H1 (cell line): ENCODE measurements at regions not wholly inside any gene's neighbourhood (a gene's known extent, or its start where the extent isn't known, plus 50 kb on each side); places are given as distances from the start of the nearest gene placed in this dataset.

Source experiments
- CTCF ChIA-PET: fragments of 300-600 bp; sonication (Branson Sonifier 250); formaldehyde crosslinking; loops from one replicate; lab custom pipeline; 2021; ENCODE audit not compliant: partially characterized antibody; lab: Charles Lee
- POLR2A ChIA-PET: fragments of 300-600 bp; sonication (Branson Sonifier 250); formaldehyde crosslinking; loops from one replicate; lab custom pipeline; 2021; ENCODE audit warnings: inconsistent platforms; ENCODE audit not compliant: partially characterized antibody; lab: Charles Lee
- DNase-seq, 2 experiments: peaks; one replicate each; pipeline versions ENCODE4 v3.0.0 to v3.0.0-alpha.2; 2010 to 2022; ENCODE audit warnings: low spot score in 2 of 2, low read depth in 1 of 2, mixed read lengths in 1 of 2
- FAIRE-seq: peaks from 2 replicates; lab custom pipeline; 2011; peaks lifted over from hg19 to GRCh38; lab: Jason Lieb, UNC
- H2AFZ ChIP-seq: 2 replicates; pipeline ENCODE4 v1.8.1; 2012; ENCODE audit warnings: low read length, inconsistent platforms
- H2AK5ac ChIP-seq: 2 replicates; pipeline ENCODE4 v1.6.1; 2013; ENCODE audit warnings: low read depth, low read length
- H2BK120ac ChIP-seq: replicated peaks from 2 replicates; pipeline ENCODE3; 2013; ENCODE audit warnings: low read depth, low read length, inconsistent platforms
- H2BK12ac ChIP-seq: 2 replicates; pipeline ENCODE4 v1.6.1; 2013; ENCODE audit warnings: low read depth, low read length
- H2BK15ac ChIP-seq: 2 replicates; pipeline ENCODE4 v1.6.1; 2013; ENCODE audit warnings: low read length
- H2BK20ac ChIP-seq: 2 replicates; pipeline ENCODE4 v1.6.1; 2013; ENCODE audit warnings: low read length
- H2BK5ac ChIP-seq: 2 replicates; pipeline ENCODE4 v1.6.1; 2013; ENCODE audit warnings: low read depth, low read length
- H3K14ac ChIP-seq: 2 replicates; pipeline ENCODE4 v1.6.1; 2013; ENCODE audit warnings: inconsistent platforms; ENCODE audit not compliant: insufficient read length
- H3K18ac ChIP-seq: 2 replicates; pipeline ENCODE4 v1.6.1; 2013; ENCODE audit warnings: low read length; ENCODE audit errors: extremely low read depth
- H3K23ac ChIP-seq: 2 replicates; pipeline ENCODE4 v1.6.1; 2013; ENCODE audit warnings: inconsistent platforms; ENCODE audit not compliant: insufficient read length
- H3K23me2 ChIP-seq: 2 replicates; pipeline ENCODE4 v1.6.1; 2013; ENCODE audit warnings: low read depth, low read length
- H3K27ac ChIP-seq: 2 replicates; pipeline ENCODE4 v1.6.1; 2011; ENCODE audit warnings: low read depth, low read length, inconsistent platforms
- H3K27me3 ChIP-seq, 4 experiments: replicated peaks in 1 of 4; 1 replicate in 1 of 4; 2 replicates in 3 of 4; pipeline versions ENCODE4 v1.6.1 to v1.8.1; 2011 to 2013; ENCODE audit warnings: low read length in 3 of 4, mild to moderate bottlenecking in 3 of 4, inconsistent platforms in 2 of 4, mixed read lengths in 2 of 4, moderate library complexity in 1 of 4; ENCODE audit not compliant: control insufficient read depth in 3 of 4, insufficient read depth in 3 of 4; ENCODE audit errors: extremely low read depth in 1 of 4
- H3K36me3 ChIP-seq, 4 experiments: 2 replicates each; pipeline versions ENCODE4 v1.6.1 to v1.8.1; 2011 to 2013; ENCODE audit warnings: mild to moderate bottlenecking in 4 of 4, low read length in 3 of 4, moderate library complexity in 2 of 4, control low read depth in 1 of 4, inconsistent platforms in 1 of 4; ENCODE audit not compliant: insufficient read depth in 4 of 4, control insufficient read depth in 2 of 4
- H3K4ac ChIP-seq: replicated peaks from 2 replicates; pipeline ENCODE3; 2013; ENCODE audit warnings: low read length, low read depth, mixed read lengths, inconsistent platforms; ENCODE audit not compliant: insufficient read length
- H3K4me1 ChIP-seq, 4 experiments: replicated peaks in 1 of 4; 1 replicate in 1 of 4; 2 replicates in 3 of 4; pipeline versions ENCODE4 v1.6.1 to v1.8.1; 2011 to 2013; ENCODE audit warnings: low read length in 3 of 4, inconsistent platforms in 2 of 4, mixed read lengths in 1 of 4; ENCODE audit not compliant: insufficient read depth in 4 of 4, control insufficient read depth in 3 of 4
- H3K4me2 ChIP-seq, 2 experiments: 2 replicates each; pipeline versions ENCODE4 v1.6.1 to v1.8.1; 2011 to 2013; ENCODE audit warnings: low read depth in 2 of 2, low read length in 2 of 2, control low read depth in 1 of 2, inconsistent platforms in 1 of 2, mild to moderate bottlenecking in 1 of 2; ENCODE audit not compliant: insufficient read depth in 1 of 2
- H3K4me3 ChIP-seq, 4 experiments: fragments of 200-600, 300-600 bp in 1 of 4; sonication (generic), shearing (Covaris generic), sonication (Bioruptor Twin) in 1 of 4; 2 replicates each; pipeline versions ENCODE4 v1.5.1 to v1.8.1; 2011 to 2016; ENCODE audit warnings: low read length in 4 of 4, low read depth in 3 of 4, control low read depth in 2 of 4, inconsistent platforms in 2 of 4, mild to moderate bottlenecking in 2 of 4, mixed read lengths in 1 of 4, moderate library complexity in 1 of 4; ENCODE audit not compliant: insufficient read depth in 2 of 4; ENCODE audit errors: extremely low read depth in 1 of 4
- H3K56ac ChIP-seq: replicated peaks from 2 replicates; pipeline ENCODE3; 2013; ENCODE audit warnings: low read depth, mild to moderate bottlenecking, mixed read lengths, low read length, inconsistent platforms; ENCODE audit not compliant: insufficient read length
- H3K79me1 ChIP-seq: 2 replicates; pipeline ENCODE4 v1.6.1; 2013; ENCODE audit warnings: low read depth, low read length, control low read depth
- H3K79me2 ChIP-seq, 2 experiments: 2 replicates each; pipeline versions ENCODE4 v1.6.1 to v1.8.1; 2012 to 2013; ENCODE audit warnings: low read length in 2 of 2, mild to moderate bottlenecking in 2 of 2, inconsistent platforms in 1 of 2; ENCODE audit not compliant: insufficient read depth in 2 of 2, control insufficient read depth in 1 of 2
- H3K9ac ChIP-seq, 4 experiments: replicated peaks in 1 of 4; 1 replicate in 1 of 4; 2 replicates in 3 of 4; pipeline versions ENCODE4 v1.6.1 to v1.8.1; 2011 to 2013; ENCODE audit warnings: low read depth in 3 of 4, low read length in 3 of 4, control low read depth in 2 of 4, mild to moderate bottlenecking in 2 of 4, moderate library complexity in 2 of 4, inconsistent platforms in 1 of 4; ENCODE audit errors: extremely low read depth in 1 of 4
- H3K9me3 ChIP-seq, 2 experiments: 2 replicates each; pipeline versions ENCODE4 v1.6.1 to v1.8.1; 2012 to 2013; ENCODE audit warnings: mild to moderate bottlenecking in 2 of 2, moderate library complexity in 2 of 2, control low read depth in 1 of 2, inconsistent platforms in 1 of 2, low read depth in 1 of 2, low read length in 1 of 2, mixed read lengths in 1 of 2; ENCODE audit not compliant: insufficient read depth in 2 of 2
- H4K20me1 ChIP-seq, 2 experiments: replicated peaks in 1 of 2; 2 replicates each; pipeline versions ENCODE3 to v1.8.1; 2011 to 2013; ENCODE audit warnings: inconsistent platforms in 2 of 2, low read length in 2 of 2, mild to moderate bottlenecking in 1 of 2; ENCODE audit not compliant: insufficient read depth in 2 of 2, control insufficient read depth in 1 of 2
- H4K5ac ChIP-seq: 2 replicates; pipeline ENCODE4 v1.6.1; 2013; ENCODE audit warnings: low read length, low read depth, mixed read lengths, inconsistent platforms; ENCODE audit not compliant: insufficient read length
- H4K8ac ChIP-seq: 2 replicates; pipeline ENCODE4 v1.8.0; 2013; ENCODE audit warnings: mild to moderate bottlenecking, moderate library complexity, low read length, inconsistent platforms; ENCODE audit not compliant: insufficient read depth; ENCODE audit errors: extremely low read depth
- H4K91ac ChIP-seq: replicated peaks from 2 replicates; pipeline ENCODE3; 2013; ENCODE audit warnings: low read length, mixed read lengths, inconsistent platforms; ENCODE audit not compliant: insufficient read length
- BRCA1 ChIP-seq: IDR thresholded peaks from 2 replicates; pipeline ENCODE4 v1.6.1; 2012; ENCODE audit warnings: low read depth, low read length, improper control_type of control experiment
- CEBPB ChIP-seq: IDR thresholded peaks from 2 replicates; pipeline ENCODE4 v1.6.1; 2012; ENCODE audit warnings: low read depth, low read length
- CHD1 ChIP-seq: IDR thresholded peaks from 2 replicates; pipeline ENCODE4 v1.6.1; 2012; ENCODE audit warnings: low read depth, low read length, improper control_type of control experiment
- CHD2 ChIP-seq: IDR thresholded peaks from 2 replicates; pipeline ENCODE4 v1.6.1; 2012; ENCODE audit warnings: low read length, improper control_type of control experiment
- EGR1 ChIP-seq: IDR thresholded peaks from 2 replicates; pipeline ENCODE4 v1.6.1; 2011; ENCODE audit warnings: low read depth, low read length, borderline replicate concordance
- GABPA ChIP-seq: IDR thresholded peaks from 2 replicates; pipeline ENCODE4 v1.6.1; 2011; ENCODE audit warnings: mild to moderate bottlenecking, low read length, moderate library complexity, borderline replicate concordance; ENCODE audit not compliant: insufficient read depth
- NANOG ChIP-seq: IDR thresholded peaks from 2 replicates; pipeline ENCODE4 v1.6.1; 2011; ENCODE audit warnings: low read length, low read depth, mild to moderate bottlenecking, inconsistent platforms; ENCODE audit not compliant: insufficient read depth, poor library complexity, severe bottlenecking
- RBBP5 ChIP-seq: IDR thresholded peaks from 2 replicates; pipeline ENCODE4 v1.7.1; 2012; ENCODE audit warnings: low read depth, mild to moderate bottlenecking, inconsistent platforms, low read length, moderate library complexity, borderline replicate concordance
- RFX5 ChIP-seq: IDR thresholded peaks from 2 replicates; pipeline ENCODE4 v1.6.1; 2011; ENCODE audit warnings: low read depth, low read length, improper control_type of control experiment, borderline replicate concordance
- SIX5 ChIP-seq: IDR thresholded peaks from 2 replicates; pipeline ENCODE4 v1.6.1; 2011; ENCODE audit warnings: mild to moderate bottlenecking, low read depth, low read length
- SP1 ChIP-seq: IDR thresholded peaks from 2 replicates; pipeline ENCODE4 v1.6.1; 2011; ENCODE audit warnings: low read depth, low read length
- SRF ChIP-seq: IDR thresholded peaks from 2 replicates; pipeline ENCODE4 v1.6.1; 2011; ENCODE audit warnings: mild to moderate bottlenecking, low read depth, low read length, moderate library complexity
- YY1 ChIP-seq: IDR thresholded peaks from 2 replicates; pipeline ENCODE4 v1.6.1; 2011; ENCODE audit warnings: low read depth, mild to moderate bottlenecking, low read length
- WGBS, 2 experiments: shearing (Covaris generic) in 1 of 2; methylation state at CpG; one replicate each; pipeline versions ENCODE4 v1.1.6 to v1.1.7; 2013 to 2015; ENCODE audit warnings: low lambda C conversion rate in 2 of 2, mixed read lengths in 2 of 2, inconsistent platforms in 1 of 2, low coverage in 1 of 2, missing lambda C conversion rate in 1 of 2; ENCODE audit not compliant: insufficient replicate concordance in 2 of 2, insufficient coverage in 1 of 2, insufficient read length in 1 of 2; ENCODE audit errors: extremely low coverage in 1 of 2, missing lambda C conversion rate in 1 of 2; 5-methylcytosine and 5-hydroxymethylcytosine counted together

GRCh38 chr7:66413379-66414114, 208.4 kb downstream of the TPST1 start:
- H3K23ac ChIP-seq: no peak overlapping the region
- H3K79me1 ChIP-seq: no peaks in the 10 kb centered on the region
- no peaks in the 10 kb centered on the region for H3K9me3 ChIP-seq
- H3K27ac ChIP-seq: peak overlapping the region; percentile 34; the same call in 1 of the 2 replicates
- no peak for FAIRE-seq
- peak overlapping the region; percentile 35 for H2BK12ac ChIP-seq
- H3K79me2 ChIP-seq: no peaks in the 10 kb centered on the region
- H3K18ac ChIP-seq: no peak overlapping the region; the same call in 1 of the 2 replicates
- no peak overlapping the region for H2BK120ac ChIP-seq
- H3K4ac ChIP-seq: no peak overlapping the region
- H3K4me2 ChIP-seq: peak overlapping the region; percentile 60 to 92
- H4K20me1 ChIP-seq: peaks cover 1 to 3% of the 10 kb centered on the region in 2 experiments
- ChIA-PET CTCF (interaction anchor here (0.5 to 2.1 kb wide), 22 partner anchors 10 to 404 kb away, joined by 3 to 13 read pairs (median 4); no protein-coding TSS in a partner anchor), POLR2A (interaction anchor here (0.7 to 1.2 kb wide), 2 partner anchors 80 to 336 kb away, joined by 3 to 6 read pairs; no protein-coding TSS in a partner anchor)
- DNase-seq: peak; percentile 79 to 85
- H3K4me1 ChIP-seq: peaks cover 0 to 4% (median 1%) of the 10 kb centered on the region in 4 experiments; a peak in 4 of 7 replicates
- H2AFZ ChIP-seq: peak overlapping the region; percentile 79; the same call in 1 of the 2 replicates
- H3K4me3 ChIP-seq: peak overlapping the region; percentile 12 to 56 (median 47); a peak in 7 of 8 replicates
- H4K91ac ChIP-seq: no peak overlapping the region
- peaks cover 0 to 8% (median 5%) of the 10 kb centered on the region in 4 experiments; a peak in 6 of 7 replicates for H3K27me3 ChIP-seq
- H4K8ac ChIP-seq: peak overlapping the region; percentile 86; the same call in 1 of the 2 replicates
- H2BK5ac ChIP-seq: no peak overlapping the region
- H3K56ac ChIP-seq: no peak overlapping the region
- no peak overlapping the region for H2BK20ac ChIP-seq
- no peak overlapping the region for H4K5ac ChIP-seq
- H3K9ac ChIP-seq: peak overlapping the region in 2 of 4 experiments; percentile 20 to 26; a peak in 3 of 7 replicates
- WGBS, 2 experiments: 2% methylated on average over 37 of the region's 49 CpGs; no CpG with 5 or more reads in 1 of the 2 experiments
- no peak overlapping the region for H2BK15ac ChIP-seq
- H3K36me3 ChIP-seq: no peaks in the 10 kb centered on the region
- peaks cover 7% of the 10 kb centered on the region; the same call in 1 of the 2 replicates for H3K23me2 ChIP-seq
- no peak overlapping the region for H3K14ac ChIP-seq
- H2AK5ac ChIP-seq: peak overlapping the region; percentile 56; the same call in 1 of the 2 replicates
- no peak for TF ChIP-seq CEBPB
- no peak; the same call in 1 of the 2 replicates for TF ChIP-seq CHD2
- TF ChIP-seq RBBP5: peak; percentile 60; the same call in 1 of the 2 replicates
- no peak for TF ChIP-seq BRCA1
- TF ChIP-seq GABPA: no peak
- TF ChIP-seq NANOG: no peak
- TF ChIP-seq SRF: no peak
- no peak for TF ChIP-seq CHD1
- TF ChIP-seq SP1: no peak
- no peak for TF ChIP-seq EGR1
- no peak for TF ChIP-seq RFX5
- TF ChIP-seq SIX5: no peak
- TF ChIP-seq YY1: no peak
